ENCODE measurements at regions not wholly inside any gene's neighbourhood (a gene's known extent, or its start where the extent isn't known, plus 50 kb on each side); places are given as distances from the start of the nearest gene placed in this dataset.
"Not testable (repeated sequence)": the region's sequence is repeated elsewhere in the genome, so short reads cannot be mapped to it uniquely, and the experiment has no call there.

GRCh38 chr12:131242741-131243496 is 289.2 kb downstream of the ADGRD1 start:
- Histone ChIP-seq H3K4me1 (ENCODE audit: control insufficient read depth, extremely low read depth, insufficient read depth, low read length) (no peaks in the 10 kb centered on the region), H3K9ac (ENCODE audit: control insufficient read depth, extremely low read depth, insufficient read depth, low read length) (no peak overlapping the region), H3K36me3 (ENCODE audit: control insufficient read depth in 2 of 2, extremely low read depth in 1 of 2, insufficient read depth in 2 of 2, low read length in 2 of 2) (no peaks in the 10 kb centered on the region), H3K4me2 (ENCODE audit: control insufficient read depth, extremely low read depth, insufficient read depth, low read depth, low read length) (no peak overlapping the region), H3K4me3 (ENCODE audit: control insufficient read depth in 2 of 3, extremely low read depth in 1 of 3, insufficient read depth in 2 of 3, low read depth in 1 of 3, low read length in 3 of 3) (no peak overlapping the region), H3K27ac (ENCODE audit: control insufficient read depth, insufficient read depth, low read length) (no peak overlapping the region), H3K9me1 (ENCODE audit: control insufficient read depth, extremely low read depth, insufficient read depth, low read length) (no peaks in the 10 kb centered on the region), H3K9me3 (ENCODE audit: control insufficient read depth, low read depth, low read length) (no peaks in the 10 kb centered on the region), H3K27me3 (ENCODE audit: control insufficient read depth, extremely low read depth, insufficient read depth, low read length) (no peaks in the 10 kb centered on the region), H4K20me1 (ENCODE audit: control insufficient read depth, extremely low read depth, insufficient read depth, low read length) (no peaks in the 10 kb centered on the region), H3K79me2 (ENCODE audit: control insufficient read depth, insufficient read depth, low read length) (no peaks in the 10 kb centered on the region), H2AFZ (ENCODE audit: control insufficient read depth, low read length) (no peak overlapping the region)
- dilution Hi-C loops (cut with MboI; ENCODE audit: extremely low pct_ligation_motif_present, low sequenced_read_pairs): no loop called here
- FAIRE-seq (no peak), DNase-seq (ENCODE audit: low read depth, low spot score) (no peak)
- TF ChIP-seq CTCF (optimal IDR thresholded peaks at IDR 0.05 in 1 of 3, IDR thresholded peaks at IDR 0.05 in 1 of 3, conservative IDR thresholded peaks at IDR 0.05 in 1 of 3; ENCODE audit: extremely low read depth in 1 of 3, insufficient read depth in 2 of 3, low read length in 3 of 3): no peak
- TF ChIP-seq EZH2 (IDR thresholded peaks at IDR 0.05; ENCODE audit: low read length): no peak

GRCh38 chr12:131244157-131244688 is 290.5 kb downstream of the ADGRD1 start:
- H3K27me3 ChIP-seq (ENCODE audit: control insufficient read depth, extremely low read depth, insufficient read depth, low read length); H3K27ac ChIP-seq (ENCODE audit: control insufficient read depth, insufficient read depth, low read length); dilution Hi-C loops (cut with MboI; ENCODE audit: extremely low pct_ligation_motif_present, low sequenced_read_pairs); H3K36me3 ChIP-seq (ENCODE audit: control insufficient read depth in 2 of 2, extremely low read depth in 1 of 2, insufficient read depth in 2 of 2, low read length in 2 of 2); H3K9me3 ChIP-seq (ENCODE audit: control insufficient read depth, low read depth, low read length); H3K9me1 ChIP-seq (ENCODE audit: control insufficient read depth, extremely low read depth, insufficient read depth, low read length); H4K20me1 ChIP-seq (ENCODE audit: control insufficient read depth, extremely low read depth, insufficient read depth, low read length); H3K4me2 ChIP-seq (ENCODE audit: control insufficient read depth, extremely low read depth, insufficient read depth, low read depth, low read length); FAIRE-seq; DNase-seq (ENCODE audit: low read depth, low spot score); H2AFZ ChIP-seq (ENCODE audit: control insufficient read depth, low read length); H3K4me1 ChIP-seq (ENCODE audit: control insufficient read depth, extremely low read depth, insufficient read depth, low read length); H3K4me3 ChIP-seq (ENCODE audit: control insufficient read depth in 2 of 3, extremely low read depth in 1 of 3, insufficient read depth in 2 of 3, low read depth in 1 of 3, low read length in 3 of 3); H3K9ac ChIP-seq (ENCODE audit: control insufficient read depth, extremely low read depth, insufficient read depth, low read length); H3K79me2 ChIP-seq (ENCODE audit: control insufficient read depth, insufficient read depth, low read length): not testable (repeated sequence)

GRCh38 chr12:131245161-131245560 is 291.5 kb downstream of the ADGRD1 start:
- H3K27me3 ChIP-seq (ENCODE audit: control insufficient read depth, extremely low read depth, insufficient read depth, low read length); H3K9me3 ChIP-seq (ENCODE audit: control insufficient read depth, low read depth, low read length); H3K9ac ChIP-seq (ENCODE audit: control insufficient read depth, extremely low read depth, insufficient read depth, low read length); H3K36me3 ChIP-seq (ENCODE audit: control insufficient read depth in 2 of 2, extremely low read depth in 1 of 2, insufficient read depth in 2 of 2, low read length in 2 of 2); DNase-seq (ENCODE audit: low read depth, low spot score); dilution Hi-C loops (cut with MboI; ENCODE audit: extremely low pct_ligation_motif_present, low sequenced_read_pairs); H3K4me2 ChIP-seq (ENCODE audit: control insufficient read depth, extremely low read depth, insufficient read depth, low read depth, low read length); H3K9me1 ChIP-seq (ENCODE audit: control insufficient read depth, extremely low read depth, insufficient read depth, low read length); H2AFZ ChIP-seq (ENCODE audit: control insufficient read depth, low read length); H3K4me1 ChIP-seq (ENCODE audit: control insufficient read depth, extremely low read depth, insufficient read depth, low read length); H3K27ac ChIP-seq (ENCODE audit: control insufficient read depth, insufficient read depth, low read length); H3K79me2 ChIP-seq (ENCODE audit: control insufficient read depth, insufficient read depth, low read length); FAIRE-seq; H4K20me1 ChIP-seq (ENCODE audit: control insufficient read depth, extremely low read depth, insufficient read depth, low read length); H3K4me3 ChIP-seq (ENCODE audit: control insufficient read depth in 2 of 3, extremely low read depth in 1 of 3, insufficient read depth in 2 of 3, low read depth in 1 of 3, low read length in 3 of 3): not testable (repeated sequence)

Measured in keratinocyte (primary cell).